ENCODE measurements at regions not wholly inside any gene's neighbourhood (a gene's known extent, or its start where the extent isn't known, plus 50 kb on each side); places are given as distances from the start of the nearest gene placed in this dataset.
"Not testable (repeated sequence)": the region's sequence is repeated elsewhere in the genome, so short reads cannot be mapped to it uniquely, and the experiment has no call there.

- H3K9me3 ChIP-seq (ENCODE audit: control insufficient read depth in 1 of 2, insufficient read depth in 1 of 2, low read length in 2 of 2), result no peaks in the 10 kb centered on the region
- H3K27me3 ChIP-seq (ENCODE audit: control insufficient read depth in 1 of 2, insufficient read depth in 2 of 2, low read length in 2 of 2), result no peaks in the 10 kb centered on the region
- H3K9me3 Mint-ChIP-seq, result no peaks in the 10 kb centered on the region
- H3K4me3 Mint-ChIP-seq, result no peak overlapping the region
- H3K4me3 ChIP-seq (ENCODE audit: low read length), result no peak overlapping the region
- H3K36me3 ChIP-seq (ENCODE audit: insufficient read depth, low read length), result no peaks in the 10 kb centered on the region
- no peaks in the 10 kb centered on the region for H3K36me3 Mint-ChIP-seq (ENCODE audit: low read depth)
- H3K27ac Mint-ChIP-seq, result no peak overlapping the region
- no peak for DNase-seq
- no peaks in the 10 kb centered on the region for H3K4me1 Mint-ChIP-seq (ENCODE audit: low read depth)
- ChIA-PET POLR2A (no interaction called here), CTCF (no interaction called here)
- intact Hi-C loops (cut with DNase I, micrococcal nuclease), result no loop called here
- TF ChIP-seq CTCF (IDR thresholded peaks at IDR 0.05), result no peak
- ATAC-seq (ENCODE audit: poor library complexity), result no peak
- no peaks in the 10 kb centered on the region for H3K27me3 Mint-ChIP-seq
- H3K4me1 ChIP-seq (ENCODE audit: insufficient read depth, low read length), result no peaks in the 10 kb centered on the region
- no peak overlapping the region for H3K27ac ChIP-seq (ENCODE audit: low read depth in 1 of 2, low read length in 2 of 2)
These were observed 344.5 kb upstream of the SFSWAP start for GRCh38 chr12:131366261-131366871.

GRCh38 chr12:131367067-131367982, 343.6 kb upstream of the SFSWAP start:
- H3K9me3 Mint-ChIP-seq; intact Hi-C loops (cut with DNase I, micrococcal nuclease); H3K4me3 ChIP-seq (ENCODE audit: low read length); H3K4me1 ChIP-seq (ENCODE audit: insufficient read depth, low read length); H3K36me3 ChIP-seq (ENCODE audit: insufficient read depth, low read length); H3K27ac ChIP-seq (ENCODE audit: low read depth in 1 of 2, low read length in 2 of 2); H3K27ac Mint-ChIP-seq; H3K4me3 Mint-ChIP-seq; CTCF ChIA-PET; H3K4me1 Mint-ChIP-seq (ENCODE audit: low read depth); H3K9me3 ChIP-seq (ENCODE audit: control insufficient read depth in 1 of 2, insufficient read depth in 1 of 2, low read length in 2 of 2); H3K36me3 Mint-ChIP-seq (ENCODE audit: low read depth); H3K27me3 ChIP-seq (ENCODE audit: control insufficient read depth in 1 of 2, insufficient read depth in 2 of 2, low read length in 2 of 2); DNase-seq; ATAC-seq (ENCODE audit: poor library complexity); POLR2A ChIA-PET; H3K27me3 Mint-ChIP-seq: not testable (repeated sequence)

- DNase-seq, result no peak
- ChIA-PET POLR2A (no interaction called here), CTCF (no interaction called here)
- ATAC-seq (ENCODE audit: poor library complexity), result no peak
- Mint-ChIP-seq H3K27ac (no peak overlapping the region), H3K9me3 (no peaks in the 10 kb centered on the region), H3K27me3 (no peaks in the 10 kb centered on the region), H3K4me1 (ENCODE audit: low read depth) (no peaks in the 10 kb centered on the region), H3K4me3 (no peak overlapping the region), H3K36me3 (ENCODE audit: low read depth) (no peaks in the 10 kb centered on the region)
- no peak for TF ChIP-seq CTCF (IDR thresholded peaks at IDR 0.05)
- Histone ChIP-seq H3K4me3 (ENCODE audit: low read length) (no peak overlapping the region), H3K4me1 (ENCODE audit: insufficient read depth, low read length) (no peaks in the 10 kb centered on the region), H3K27me3 (ENCODE audit: control insufficient read depth in 1 of 2, insufficient read depth in 2 of 2, low read length in 2 of 2) (no peaks in the 10 kb centered on the region), H3K36me3 (ENCODE audit: insufficient read depth, low read length) (no peaks in the 10 kb centered on the region), H3K9me3 (ENCODE audit: control insufficient read depth in 1 of 2, insufficient read depth in 1 of 2, low read length in 2 of 2) (no peaks in the 10 kb centered on the region), H3K27ac (ENCODE audit: low read depth in 1 of 2, low read length in 2 of 2) (no peak overlapping the region)
- intact Hi-C loops (cut with DNase I, micrococcal nuclease), result no loop called here
These were observed 342.8 kb upstream of the SFSWAP start for GRCh38 chr12:131367983-131368667.
